Glutamatergic neuron (in vitro differentiated cells): ENCODE measurements at regions not wholly inside any gene's neighbourhood (a gene's known extent, or its start where the extent isn't known, plus 50 kb on each side); places are given as distances from the start of the nearest gene placed in this dataset.

Experiments
- DNase-seq: peaks from one replicate; pipeline ENCODE4 v3.0.0; 2022
- H3K27ac Mint-ChIP-seq: one replicate; pipeline ENCODE4 v1.8.0; 2020; ENCODE audit warnings: mild to moderate bottlenecking, mixed read lengths, inconsistent platforms; ENCODE audit not compliant: unreplicated experiment
- H3K27me3 Mint-ChIP-seq: one replicate; pipeline ENCODE4 v1.8.0; 2020; ENCODE audit warnings: mild to moderate bottlenecking, moderate library complexity, mixed read lengths, inconsistent platforms; ENCODE audit not compliant: unreplicated experiment
- H3K36me3 Mint-ChIP-seq: one replicate; pipeline ENCODE4 v1.8.0; 2020; ENCODE audit warnings: mild to moderate bottlenecking, mixed read lengths, inconsistent platforms; ENCODE audit not compliant: unreplicated experiment
- H3K4me1 Mint-ChIP-seq: one replicate; pipeline ENCODE4 v1.8.0; 2020; ENCODE audit warnings: mild to moderate bottlenecking, low read depth, mixed read lengths, inconsistent platforms; ENCODE audit not compliant: unreplicated experiment
- H3K4me3 Mint-ChIP-seq: one replicate; pipeline ENCODE4 v1.8.0; 2020; ENCODE audit warnings: mild to moderate bottlenecking, mixed read lengths, inconsistent platforms; ENCODE audit not compliant: unreplicated experiment
- H3K9me3 Mint-ChIP-seq: one replicate; pipeline ENCODE4 v1.8.0; 2020; ENCODE audit warnings: mild to moderate bottlenecking, moderate library complexity, mixed read lengths, inconsistent platforms; ENCODE audit not compliant: unreplicated experiment
- TF ChIP-seq, protein P1 (sequence below): fragments of 200-600 bp; sonication (generic); IDR thresholded peaks from one replicate; pipeline ENCODE4 v1.5.0; 2021; ENCODE audit not compliant: partially characterized antibody, unreplicated experiment

GRCh38 chr6:44045672-44046015 is 81.6 kb downstream of the MRPL14 start:
- Mint-ChIP-seq H3K4me3 (no peak overlapping the region), H3K4me1 (no peaks in the 10 kb centered on the region), H3K9me3 (peaks cover 2% of the 10 kb centered on the region), H3K36me3 (no peaks in the 10 kb centered on the region), H3K27me3 (peaks cover 5% of the 10 kb centered on the region), H3K27ac (no peak overlapping the region)
- DNase-seq: no peak
- TF ChIP-seq, protein P1, sequence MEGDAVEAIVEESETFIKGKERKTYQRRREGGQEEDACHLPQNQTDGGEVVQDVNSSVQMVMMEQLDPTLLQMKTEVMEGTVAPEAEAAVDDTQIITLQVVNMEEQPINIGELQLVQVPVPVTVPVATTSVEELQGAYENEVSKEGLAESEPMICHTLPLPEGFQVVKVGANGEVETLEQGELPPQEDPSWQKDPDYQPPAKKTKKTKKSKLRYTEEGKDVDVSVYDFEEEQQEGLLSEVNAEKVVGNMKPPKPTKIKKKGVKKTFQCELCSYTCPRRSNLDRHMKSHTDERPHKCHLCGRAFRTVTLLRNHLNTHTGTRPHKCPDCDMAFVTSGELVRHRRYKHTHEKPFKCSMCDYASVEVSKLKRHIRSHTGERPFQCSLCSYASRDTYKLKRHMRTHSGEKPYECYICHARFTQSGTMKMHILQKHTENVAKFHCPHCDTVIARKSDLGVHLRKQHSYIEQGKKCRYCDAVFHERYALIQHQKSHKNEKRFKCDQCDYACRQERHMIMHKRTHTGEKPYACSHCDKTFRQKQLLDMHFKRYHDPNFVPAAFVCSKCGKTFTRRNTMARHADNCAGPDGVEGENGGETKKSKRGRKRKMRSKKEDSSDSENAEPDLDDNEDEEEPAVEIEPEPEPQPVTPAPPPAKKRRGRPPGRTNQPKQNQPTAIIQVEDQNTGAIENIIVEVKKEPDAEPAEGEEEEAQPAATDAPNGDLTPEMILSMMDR: no peak

DNA sequence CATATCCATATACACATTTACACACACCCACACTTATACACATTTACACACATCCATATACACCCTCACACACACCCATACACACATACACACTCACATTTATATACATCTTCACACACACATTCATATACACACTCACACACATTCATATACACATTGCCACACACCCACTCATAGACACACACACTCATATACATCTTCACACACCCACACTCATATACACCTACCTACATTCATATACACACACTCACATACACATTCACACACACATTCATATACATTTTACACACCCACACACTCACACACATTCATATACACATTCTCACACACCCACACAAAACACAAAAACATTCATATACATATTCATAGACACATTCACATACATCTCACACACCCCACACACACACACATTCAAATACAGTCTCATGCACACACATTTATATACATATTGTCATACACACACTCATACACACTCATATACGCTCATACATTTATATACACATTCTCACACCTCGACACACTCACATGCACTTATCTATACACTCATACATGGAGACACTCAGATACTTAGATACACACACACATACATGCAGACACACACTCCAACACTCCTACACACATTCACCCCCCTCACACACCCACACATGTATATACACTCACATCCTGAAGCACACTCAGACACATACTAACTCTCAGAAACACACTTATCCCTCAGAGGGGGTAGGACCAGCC is 82.1 kb downstream of the MRPL14 start:
- H3K27me3 Mint-ChIP-seq: peaks cover 5% of the 10 kb centered on the region
- H3K9me3 Mint-ChIP-seq: peaks cover 2% of the 10 kb centered on the region
- H3K36me3 Mint-ChIP-seq: no peaks in the 10 kb centered on the region
- H3K4me1 Mint-ChIP-seq: no peaks in the 10 kb centered on the region
- H3K27ac Mint-ChIP-seq: no peak overlapping the region
- H3K4me3 Mint-ChIP-seq: no peak overlapping the region
- DNase-seq: no peak
- TF ChIP-seq, protein P1: no peak

GRCh38 chr6:44044154-44044539 is 83.1 kb downstream of the MRPL14 start:
- no peaks in the 10 kb centered on the region for H3K4me1 Mint-ChIP-seq
- no peak for DNase-seq

DNA sequence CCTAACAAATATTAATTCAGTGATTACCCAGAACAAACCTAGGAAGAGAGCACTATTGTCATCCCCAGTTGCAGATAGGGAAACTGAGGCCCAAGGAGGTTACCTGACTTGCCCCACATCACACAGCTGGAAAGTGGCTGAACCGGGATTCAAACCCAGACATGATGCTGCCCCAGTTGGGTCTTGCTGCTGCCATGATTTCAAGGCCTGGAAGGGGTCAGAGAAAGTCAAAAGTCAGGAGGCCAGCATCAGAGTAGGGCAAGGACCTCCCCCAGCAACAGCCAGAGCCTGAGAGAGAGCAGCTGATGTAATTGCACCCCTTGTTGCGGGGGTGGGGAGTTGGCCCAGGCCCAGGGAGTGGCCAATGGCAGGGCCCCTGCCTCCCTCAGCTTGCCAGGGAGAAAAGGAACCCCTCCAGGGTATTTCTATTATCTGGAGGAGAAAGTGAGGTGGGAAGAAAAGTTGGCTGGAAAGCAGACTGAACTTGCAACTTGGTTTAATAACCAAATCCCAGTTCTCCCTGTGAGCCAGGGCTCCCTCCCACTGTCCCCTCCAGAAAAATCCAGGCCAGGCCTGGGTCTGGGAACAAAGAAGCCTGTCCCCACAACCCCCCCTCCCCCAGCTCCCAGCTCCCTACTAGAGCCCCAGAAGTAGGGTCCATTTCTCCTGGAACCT is 83.6 kb downstream of the MRPL14 start:
- peaks cover 4% of the 10 kb centered on the region for H3K27me3 Mint-ChIP-seq
- H3K4me3 Mint-ChIP-seq: no peak overlapping the region
- no peaks in the 10 kb centered on the region for H3K36me3 Mint-ChIP-seq
- TF ChIP-seq, protein P1: no peak
- DNase-seq: no peak
- peaks cover 4% of the 10 kb centered on the region for H3K9me3 Mint-ChIP-seq
- H3K27ac Mint-ChIP-seq: no peak overlapping the region
- H3K4me1 Mint-ChIP-seq: no peaks in the 10 kb centered on the region

More at GRCh38 chr6:44044154-44044539, 83.1 kb downstream of the MRPL14 start:
- TF ChIP-seq, protein P1: no peak
- H3K4me3 Mint-ChIP-seq: no peak overlapping the region
- no peak overlapping the region for H3K27ac Mint-ChIP-seq
- peaks cover 2% of the 10 kb centered on the region for H3K9me3 Mint-ChIP-seq
- no peaks in the 10 kb centered on the region for H3K36me3 Mint-ChIP-seq
- H3K27me3 Mint-ChIP-seq: peaks cover 4% of the 10 kb centered on the region

DNA sequence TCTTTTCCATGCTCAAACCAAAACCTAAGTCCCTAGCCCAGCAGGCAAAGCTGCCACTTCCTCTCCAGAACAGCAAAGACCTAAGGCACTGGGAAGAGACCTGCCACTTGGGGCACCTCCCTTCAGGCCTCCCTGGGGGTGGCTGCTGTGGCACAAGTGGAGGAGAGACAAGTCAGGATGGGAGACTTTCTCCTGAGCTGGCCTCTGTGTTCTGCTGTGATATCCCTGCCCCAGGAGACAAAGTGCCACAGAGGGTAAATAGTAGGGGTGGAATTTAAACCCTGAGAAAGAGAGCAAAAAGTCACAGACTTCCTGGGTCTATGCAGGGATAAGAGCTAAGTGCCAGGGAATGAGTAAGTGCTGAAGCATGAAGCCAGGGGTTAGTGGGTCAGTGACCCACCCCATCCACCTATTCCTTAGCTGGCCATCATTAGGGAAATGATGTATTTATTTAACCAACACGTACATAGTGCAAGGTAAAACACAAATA is 84.2 kb downstream of the MRPL14 start:
- Mint-ChIP-seq H3K4me1 (no peaks in the 10 kb centered on the region), H3K9me3 (peaks cover 5% of the 10 kb centered on the region), H3K27ac (no peak overlapping the region), H3K36me3 (no peaks in the 10 kb centered on the region), H3K4me3 (no peak overlapping the region), H3K27me3 (peaks cover 4% of the 10 kb centered on the region)
- no peak for DNase-seq
- TF ChIP-seq, protein P1: no peak
